ENCODE measurements at regions not wholly inside any gene's neighbourhood (a gene's known extent, or its start where the extent isn't known, plus 50 kb on each side); places are given as distances from the start of the nearest gene placed in this dataset.

GRCh38 chr16:60815865-60816264 lies 1220.4 kb downstream of the CDH8 start:
- Histone ChIP-seq H3K9ac (ENCODE audit: low read length in 3 of 3) (no peak overlapping the region), H3K27me3 (ENCODE audit: control insufficient read depth, insufficient read depth, low read length) (no peaks in the 10 kb centered on the region), H3K4me1 (ENCODE audit: control insufficient read depth in 2 of 3, insufficient read depth in 2 of 3, low read depth in 1 of 3, low read length in 3 of 3) (no peaks in the 10 kb centered on the region), H3K9me3 (ENCODE audit: control insufficient read depth in 2 of 3, insufficient read depth in 1 of 3, low read length in 3 of 3) (no peaks in the 10 kb centered on the region), H3K36me3 (ENCODE audit: control insufficient read depth in 2 of 3, insufficient read depth in 3 of 3, low read length in 3 of 3) (no peaks in the 10 kb centered on the region), H3K27ac (ENCODE audit: low read depth in 2 of 2, low read length in 2 of 2) (no peak overlapping the region), H3K4me3 (ENCODE audit: low read length in 3 of 3) (no peak overlapping the region)
- intact Hi-C loops (cut with DNase I), result no loop called here
- no peak for TF ChIP-seq CTCF (IDR thresholded peaks at IDR 0.05; ENCODE audit: borderline replicate concordance, extremely low read depth, insufficient read depth)
- FAIRE-seq (no peak), DNase-seq (no peak)

- FAIRE-seq (no peak), DNase-seq (no peak)
- H3K9ac ChIP-seq (ENCODE audit: low read length in 3 of 3), result no peak overlapping the region
- intact Hi-C loops (cut with DNase I), result no loop called here
- no peaks in the 10 kb centered on the region for H3K36me3 ChIP-seq (ENCODE audit: control insufficient read depth in 2 of 3, insufficient read depth in 3 of 3, low read length in 3 of 3)
- TF ChIP-seq CTCF (IDR thresholded peaks at IDR 0.05; ENCODE audit: borderline replicate concordance, extremely low read depth, insufficient read depth), result no peak
- no peaks in the 10 kb centered on the region for H3K27me3 ChIP-seq (ENCODE audit: control insufficient read depth, insufficient read depth, low read length)
- H3K4me1 ChIP-seq (ENCODE audit: control insufficient read depth in 2 of 3, insufficient read depth in 2 of 3, low read depth in 1 of 3, low read length in 3 of 3), result no peaks in the 10 kb centered on the region
- H3K4me3 ChIP-seq (ENCODE audit: low read length in 3 of 3), result no peak overlapping the region
- no peak overlapping the region for H3K27ac ChIP-seq (ENCODE audit: low read depth in 2 of 2, low read length in 2 of 2)
- H3K9me3 ChIP-seq (ENCODE audit: control insufficient read depth in 2 of 3, insufficient read depth in 1 of 3, low read length in 3 of 3), result no peaks in the 10 kb centered on the region
Observed at GRCh38 chr16:60815033-60815432, 1221.2 kb downstream of the CDH8 start.

- no peak for DNase-seq
- FAIRE-seq, result no peak
- H3K27ac ChIP-seq (ENCODE audit: low read depth in 2 of 2, low read length in 2 of 2), result no peak overlapping the region
- no peak overlapping the region for H3K4me3 ChIP-seq (ENCODE audit: low read length in 3 of 3)
- TF ChIP-seq CTCF (IDR thresholded peaks at IDR 0.05; ENCODE audit: borderline replicate concordance, extremely low read depth, insufficient read depth), result no peak
- no peak overlapping the region for H3K9ac ChIP-seq (ENCODE audit: low read length in 3 of 3)
- H3K36me3 ChIP-seq (ENCODE audit: control insufficient read depth in 2 of 3, insufficient read depth in 3 of 3, low read length in 3 of 3), result no peaks in the 10 kb centered on the region
- intact Hi-C loops (cut with DNase I), result no loop called here
- no peaks in the 10 kb centered on the region for H3K4me1 ChIP-seq (ENCODE audit: control insufficient read depth in 2 of 3, insufficient read depth in 2 of 3, low read depth in 1 of 3, low read length in 3 of 3)
- H3K9me3 ChIP-seq (ENCODE audit: control insufficient read depth in 2 of 3, insufficient read depth in 1 of 3, low read length in 3 of 3), result no peaks in the 10 kb centered on the region
- H3K27me3 ChIP-seq (ENCODE audit: control insufficient read depth, insufficient read depth, low read length), result no peaks in the 10 kb centered on the region
Observed at GRCh38 chr16:60811657-60812056, 1224.6 kb downstream of the CDH8 start.

GRCh38 chr16:60811051-60811608 lies 1225.1 kb downstream of the CDH8 start:
- no peaks in the 10 kb centered on the region for H3K36me3 ChIP-seq (ENCODE audit: control insufficient read depth in 2 of 3, insufficient read depth in 3 of 3, low read length in 3 of 3)
- no peaks in the 10 kb centered on the region for H3K4me1 ChIP-seq (ENCODE audit: control insufficient read depth in 2 of 3, insufficient read depth in 2 of 3, low read depth in 1 of 3, low read length in 3 of 3)
- H3K9ac ChIP-seq (ENCODE audit: low read length in 3 of 3), result no peak overlapping the region
- no peak for TF ChIP-seq CTCF (IDR thresholded peaks at IDR 0.05; ENCODE audit: borderline replicate concordance, extremely low read depth, insufficient read depth)
- FAIRE-seq (no peak), DNase-seq (no peak)
- H3K27me3 ChIP-seq (ENCODE audit: control insufficient read depth, insufficient read depth, low read length), result no peaks in the 10 kb centered on the region
- no peak overlapping the region for H3K27ac ChIP-seq (ENCODE audit: low read depth in 2 of 2, low read length in 2 of 2)
- intact Hi-C loops (cut with DNase I), result no loop called here
- no peak overlapping the region for H3K4me3 ChIP-seq (ENCODE audit: low read length in 3 of 3)
- H3K9me3 ChIP-seq (ENCODE audit: control insufficient read depth in 2 of 3, insufficient read depth in 1 of 3, low read length in 3 of 3), result no peaks in the 10 kb centered on the region

Measured in kidney (tissue), 13 donors.